IPS DF 4.7 (cell line): ENCODE measurements at regions not wholly inside any gene's neighbourhood (a gene's known extent, or its start where the extent isn't known, plus 50 kb on each side); places are given as distances from the start of the nearest gene placed in this dataset.
A peak's percentile ranks its signal among the peaks of the same experiment; 100 is the strongest.

Experiments used
- DNase-seq: peaks from one replicate; pipeline ENCODE4 v3.0.0-alpha.2; 2013; ENCODE audit warnings: low spot score; ENCODE audit errors: extremely low read depth

GRCh38 chr7:35536396-35536826 is 158.5 kb downstream of the HERPUD2 start:
- DNase-seq, result no peak

GRCh38 chr7:35533902-35534301 is 161.0 kb downstream of the HERPUD2 start:
- no peak for DNase-seq

GRCh38 chr7:35530124-35531109 is 164.5 kb downstream of the HERPUD2 start:
- no peak for DNase-seq

GRCh38 chr7:35529713-35530112 is 165.2 kb downstream of the HERPUD2 start:
- no peak for DNase-seq

- no peak for DNase-seq
Observed at GRCh38 chr7:35528381-35528977, 166.5 kb downstream of the HERPUD2 start.

GRCh38 chr7:35526645-35527044 is 168.3 kb downstream of the HERPUD2 start:
- no peak for DNase-seq

- no peak for DNase-seq
Observed at GRCh38 chr7:35524112-35524804, 170.7 kb downstream of the HERPUD2 start.

GRCh38 chr7:35523292-35523691 is 171.6 kb downstream of the HERPUD2 start:
- no peak for DNase-seq

GRCh38 chr7:35522697-35523096 is 172.2 kb downstream of the HERPUD2 start:
- DNase-seq, result no peak

- DNase-seq, result no peak
Observed at GRCh38 chr7:35521941-35522340, 173.0 kb downstream of the HERPUD2 start.

GRCh38 chr7:35520810-35521625 is 173.9 kb downstream of the HERPUD2 start:
- no peak for DNase-seq

GRCh38 chr7:35519971-35520809 is 174.7 kb downstream of the HERPUD2 start:
- DNase-seq, result peak; percentile 58

- no peak for DNase-seq
Observed at GRCh38 chr7:35518767-35519166, 176.2 kb downstream of the HERPUD2 start.

GRCh38 chr7:35516498-35516897 is 178.4 kb downstream of the HERPUD2 start:
- no peak for DNase-seq

GRCh38 chr7:35513828-35514227 is 181.1 kb downstream of the HERPUD2 start:
- no peak for DNase-seq

- DNase-seq, result no peak
Observed at GRCh38 chr7:35513195-35513594, 181.7 kb downstream of the HERPUD2 start.

GRCh38 chr7:35512716-35513115 is 182.2 kb downstream of the HERPUD2 start:
- no peak for DNase-seq

GRCh38 chr7:35508623-35509400 is 186.1 kb downstream of the HERPUD2 start:
- DNase-seq, result no peak

- no peak for DNase-seq
Observed at GRCh38 chr7:35505066-35505465, 189.9 kb downstream of the HERPUD2 start.
